ENCODE measurements at regions not wholly inside any gene's neighbourhood (a gene's known extent, or its start where the extent isn't known, plus 50 kb on each side); places are given as distances from the start of the nearest gene placed in this dataset.

DNA sequence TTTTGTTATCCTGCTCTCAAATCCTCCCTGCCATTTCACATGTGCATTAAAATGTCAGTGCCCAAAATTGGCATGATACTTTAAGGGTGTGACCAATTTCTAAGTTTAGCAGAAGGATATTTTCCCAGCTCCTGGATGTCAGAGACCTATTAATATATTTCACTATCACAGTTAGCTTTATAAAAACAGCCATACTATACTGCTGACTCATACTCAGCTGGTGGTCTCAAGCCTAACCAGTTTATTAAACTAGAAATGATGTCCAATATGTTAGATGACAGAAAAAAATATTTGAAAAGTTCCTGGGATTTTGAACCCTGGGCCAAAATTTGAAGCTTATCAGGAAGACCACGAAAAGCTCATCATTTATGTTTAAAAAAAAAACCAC, 60.9 kb upstream of the ZNF280D start (continued):
- TF ChIP-seq EP300 (IDR thresholded peaks at IDR 0.05; ENCODE audit: borderline replicate concordance in 1 of 2, low read depth in 2 of 2, low read length in 2 of 2), result no peak
